ENCODE measurements at regions not wholly inside any gene's neighbourhood (a gene's known extent, or its start where the extent isn't known, plus 50 kb on each side); places are given as distances from the start of the nearest gene placed in this dataset.

- TF ChIP-seq CTCF (IDR thresholded peaks at IDR 0.05; ENCODE audit: unreplicated experiment), result no peak
- intact Hi-C loops (cut with micrococcal nuclease), result no loop called here
- CTCF ChIA-PET, result no interaction called here
- Mint-ChIP-seq H3K27ac (ENCODE audit: low read depth, unreplicated experiment) (no peak overlapping the region), H3K9me3 (ENCODE audit: unreplicated experiment) (no peaks in the 10 kb centered on the region), H3K4me3 (ENCODE audit: unreplicated experiment) (no peak overlapping the region), H3K36me3 (ENCODE audit: insufficient read depth, unreplicated experiment) (no peaks in the 10 kb centered on the region), H3K27me3 (ENCODE audit: insufficient read depth, unreplicated experiment) (peaks cover 24% of the 10 kb centered on the region), H3K4me1 (ENCODE audit: insufficient read depth, unreplicated experiment) (no peaks in the 10 kb centered on the region)
- no TSS peak for BruUV-seq (replicated peaks)
- POLR2A ChIA-PET, result no interaction called here
- no peak for DNase-seq (ENCODE audit: unreplicated experiment)
Observed at GRCh38 chr7:133186060-133186459, 66.8 kb upstream of the EXOC4 start.

GRCh38 chr7:133190172-133190528, 62.7 kb upstream of the EXOC4 start:
- DNase-seq (ENCODE audit: unreplicated experiment), result no peak
- Mint-ChIP-seq H3K36me3 (ENCODE audit: insufficient read depth, unreplicated experiment) (no peaks in the 10 kb centered on the region), H3K4me3 (ENCODE audit: unreplicated experiment) (no peak overlapping the region), H3K27me3 (ENCODE audit: insufficient read depth, unreplicated experiment) (peaks cover 39% of the 10 kb centered on the region), H3K27ac (ENCODE audit: low read depth, unreplicated experiment) (no peak overlapping the region), H3K4me1 (ENCODE audit: insufficient read depth, unreplicated experiment) (no peaks in the 10 kb centered on the region), H3K9me3 (ENCODE audit: unreplicated experiment) (no peaks in the 10 kb centered on the region)
- no peak for TF ChIP-seq CTCF (IDR thresholded peaks at IDR 0.05; ENCODE audit: unreplicated experiment)
- CTCF ChIA-PET, result no interaction called here
- POLR2A ChIA-PET, result interaction anchor here (0.7 to 1.0 kb wide), 2 partner anchors 9 to 498 kb away, joined by 3 to 4 read pairs; no protein-coding TSS in a partner anchor
- no TSS peak for BruUV-seq (replicated peaks)
- intact Hi-C loops (cut with micrococcal nuclease), result no loop called here

GRCh38 chr7:133190650-133191049, 62.2 kb upstream of the EXOC4 start:
- DNase-seq (ENCODE audit: unreplicated experiment), result no peak
- no peak overlapping the region for H3K27ac Mint-ChIP-seq (ENCODE audit: low read depth, unreplicated experiment)
- BruUV-seq (replicated peaks), result no TSS peak
- CTCF ChIA-PET, result no interaction called here
- no peaks in the 10 kb centered on the region for H3K9me3 Mint-ChIP-seq (ENCODE audit: unreplicated experiment)
- POLR2A ChIA-PET, result interaction anchor here (1.0 kb wide), 1 partner anchor 9 kb away, joined by 3 read pairs; no protein-coding TSS in a partner anchor
- H3K36me3 Mint-ChIP-seq (ENCODE audit: insufficient read depth, unreplicated experiment), result no peaks in the 10 kb centered on the region
- TF ChIP-seq CTCF (IDR thresholded peaks at IDR 0.05; ENCODE audit: unreplicated experiment), result no peak
- H3K27me3 Mint-ChIP-seq (ENCODE audit: insufficient read depth, unreplicated experiment), result peaks cover 39% of the 10 kb centered on the region
- intact Hi-C loops (cut with micrococcal nuclease), result no loop called here
- no peak overlapping the region for H3K4me3 Mint-ChIP-seq (ENCODE audit: unreplicated experiment)
- no peaks in the 10 kb centered on the region for H3K4me1 Mint-ChIP-seq (ENCODE audit: insufficient read depth, unreplicated experiment)

- no peaks in the 10 kb centered on the region for H3K9me3 Mint-ChIP-seq (ENCODE audit: unreplicated experiment)
- H3K27me3 Mint-ChIP-seq (ENCODE audit: insufficient read depth, unreplicated experiment), result peaks cover 29% of the 10 kb centered on the region
- intact Hi-C loops (cut with micrococcal nuclease), result no loop called here
- H3K27ac Mint-ChIP-seq (ENCODE audit: low read depth, unreplicated experiment), result no peak overlapping the region
- H3K4me3 Mint-ChIP-seq (ENCODE audit: unreplicated experiment), result no peak overlapping the region
- H3K36me3 Mint-ChIP-seq (ENCODE audit: insufficient read depth, unreplicated experiment), result no peaks in the 10 kb centered on the region
- no TSS peak for BruUV-seq (replicated peaks)
- no peaks in the 10 kb centered on the region for H3K4me1 Mint-ChIP-seq (ENCODE audit: insufficient read depth, unreplicated experiment)
- DNase-seq (ENCODE audit: unreplicated experiment), result no peak
- no peak for TF ChIP-seq CTCF (IDR thresholded peaks at IDR 0.05; ENCODE audit: unreplicated experiment)
- POLR2A ChIA-PET, result no interaction called here
- CTCF ChIA-PET, result interaction anchor here (1.0 kb wide), 1 partner anchor 485 kb away, joined by 3 read pairs; no protein-coding TSS in a partner anchor
Observed at GRCh38 chr7:133191787-133192186, 61.1 kb upstream of the EXOC4 start.
